GM18505 (cell line): ENCODE measurements at regions not wholly inside any gene's neighbourhood (a gene's known extent, or its start where the extent isn't known, plus 50 kb on each side); places are given as distances from the start of the nearest gene placed in this dataset.
A peak's percentile ranks its signal among the peaks of the same experiment; 100 is the strongest.
"Not testable (repeated sequence)": the region's sequence is repeated elsewhere in the genome, so short reads cannot be mapped to it uniquely, and the experiment has no call there.

Experiments
- ATAC-seq: cut with Tn5 transposase; IDR thresholded peaks from one replicate; pipeline ENCODE4 v1.9.1; 2021; ENCODE audit not compliant: unreplicated experiment
- POLR2A ChIP-seq: IDR thresholded peaks from 4 replicates; pipeline ENCODE4 v1.6.1; 2011; ENCODE audit warnings: borderline replicate concordance; ENCODE audit not compliant: insufficient read depth, insufficient read length; ENCODE audit errors: extremely low read depth

GRCh38 chr3:36656873-36657272 lies 107.5 kb downstream of the DCLK3 start:
- ATAC-seq: no peak
- no peak for TF ChIP-seq POLR2A

- no peak for TF ChIP-seq POLR2A
- ATAC-seq: no peak
Measured at GRCh38 chr3:36653095-36653494, 111.3 kb downstream of the DCLK3 start.

GRCh38 chr3:36652104-36652503 lies 112.2 kb downstream of the DCLK3 start:
- no peak for TF ChIP-seq POLR2A
- ATAC-seq: no peak

- ATAC-seq: no peak
- no peak for TF ChIP-seq POLR2A
Measured at GRCh38 chr3:36650271-36650671, 114.1 kb downstream of the DCLK3 start.

- no peak for ATAC-seq
Measured at GRCh38 chr3:36649125-36649524, 115.2 kb downstream of the DCLK3 start.

GRCh38 chr3:36648241-36649034 lies 115.9 kb downstream of the DCLK3 start:
- no peak for TF ChIP-seq POLR2A
- peak; percentile 73 for ATAC-seq

More at GRCh38 chr3:36649125-36649524, 115.2 kb downstream of the DCLK3 start:
- no peak for TF ChIP-seq POLR2A

- no peak for TF ChIP-seq POLR2A
Measured at GRCh38 chr3:36647423-36647853, 116.9 kb downstream of the DCLK3 start.

GRCh38 chr3:36643192-36643591 lies 121.2 kb downstream of the DCLK3 start:
- no peak for ATAC-seq
- TF ChIP-seq POLR2A: no peak

More at GRCh38 chr3:36647423-36647853, 116.9 kb downstream of the DCLK3 start:
- no peak for ATAC-seq

GRCh38 chr3:36635731-36636130 lies 128.6 kb downstream of the DCLK3 start:
- no peak for ATAC-seq

GRCh38 chr3:36633897-36634296 lies 130.5 kb downstream of the DCLK3 start:
- ATAC-seq: not testable (repeated sequence)

More at GRCh38 chr3:36635731-36636130, 128.6 kb downstream of the DCLK3 start:
- TF ChIP-seq POLR2A: no peak

- TF ChIP-seq POLR2A: no peak
Measured at GRCh38 chr3:36633060-36633459, 131.3 kb downstream of the DCLK3 start.

GRCh38 chr3:36631549-36631948 lies 132.8 kb downstream of the DCLK3 start:
- ATAC-seq: no peak

More at GRCh38 chr3:36633060-36633459, 131.3 kb downstream of the DCLK3 start:
- no peak for ATAC-seq

GRCh38 chr3:36615861-36616260 lies 148.5 kb downstream of the DCLK3 start:
- ATAC-seq: no peak
- no peak for TF ChIP-seq POLR2A

More at GRCh38 chr3:36631549-36631948, 132.8 kb downstream of the DCLK3 start:
- TF ChIP-seq POLR2A: no peak

GRCh38 chr3:36606871-36607765 lies 157.2 kb downstream of the DCLK3 start:
- TF ChIP-seq POLR2A: no peak
- no peak for ATAC-seq

GRCh38 chr3:36603423-36603822 lies 160.9 kb downstream of the DCLK3 start:
- ATAC-seq: no peak
- TF ChIP-seq POLR2A: no peak
